ENCODE measurements at regions not wholly inside any gene's neighbourhood (a gene's known extent, or its start where the extent isn't known, plus 50 kb on each side); places are given as distances from the start of the nearest gene placed in this dataset.

- CTCF ChIA-PET: no interaction called here
- BruUV-seq (replicated peaks): no TSS peak
- H3K4me3 ChIP-seq (replicated peaks in 1 of 3; ENCODE audit: insufficient read depth in 1 of 3, low read depth in 1 of 3, low read length in 3 of 3): no peak overlapping the region
- no peak overlapping the region for H3K27ac ChIP-seq (ENCODE audit: insufficient read depth, low read depth, low read length)
- no peaks in the 10 kb centered on the region for H3K4me1 ChIP-seq (ENCODE audit: control insufficient read depth, extremely low read depth, insufficient read depth, low read length)
- no peak for DNase-seq (ENCODE audit: low read depth, low spot score)
- POLR2A ChIA-PET: no interaction called here
- H3K36me3 ChIP-seq (ENCODE audit: control insufficient read depth in 2 of 2, extremely low read depth in 1 of 2, insufficient read depth in 2 of 2, low read length in 2 of 2): no peaks in the 10 kb centered on the region
- no peaks in the 10 kb centered on the region for H3K9me3 ChIP-seq (replicated peaks; ENCODE audit: control insufficient read depth, insufficient read depth, low read length)
- H3K27me3 ChIP-seq (ENCODE audit: control insufficient read depth in 2 of 2, insufficient read depth in 2 of 2, low read length in 2 of 2): no peaks in the 10 kb centered on the region
- H4K20me1 ChIP-seq (replicated peaks; ENCODE audit: control insufficient read depth, extremely low read depth, insufficient read depth, low read length): no peaks in the 10 kb centered on the region
- FAIRE-seq: no peak
- no peak overlapping the region for H3K4me2 ChIP-seq (ENCODE audit: insufficient read depth, low read length)
- TF ChIP-seq CTCF (IDR thresholded peaks at IDR 0.05; ENCODE audit: extremely low read depth in 1 of 2, insufficient read depth in 1 of 2, low read depth in 1 of 2, low read length in 2 of 2): no peak
- no peak for TF ChIP-seq EZH2 (IDR thresholded peaks at IDR 0.05; ENCODE audit: borderline replicate concordance, low read depth, low read length, severe bottlenecking)
- TF ChIP-seq, protein P1, sequence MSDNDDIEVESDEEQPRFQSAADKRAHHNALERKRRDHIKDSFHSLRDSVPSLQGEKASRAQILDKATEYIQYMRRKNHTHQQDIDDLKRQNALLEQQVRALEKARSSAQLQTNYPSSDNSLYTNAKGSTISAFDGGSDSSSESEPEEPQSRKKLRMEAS (IDR thresholded peaks at IDR 0.05; ENCODE audit: insufficient read depth, insufficient read length): no peak
- no peak for TF ChIP-seq POLR2AphosphoS5 (IDR thresholded peaks at IDR 0.05; ENCODE audit: insufficient read depth, low read depth, low read length)
- TF ChIP-seq MYC (IDR thresholded peaks at IDR 0.05; ENCODE audit: low read depth, low read length): no peak
- no peak for TF ChIP-seq GATA2 (IDR thresholded peaks at IDR 0.05; ENCODE audit: insufficient read depth, insufficient read length, low read depth, low read length)
- TF ChIP-seq FOS (IDR thresholded peaks at IDR 0.05; ENCODE audit: borderline replicate concordance, insufficient read depth, low read length): no peak
- no peak for TF ChIP-seq POLR2A (IDR thresholded peaks at IDR 0.05; ENCODE audit: low read depth, low read length)
- no peak for TF ChIP-seq JUN (IDR thresholded peaks at IDR 0.05; ENCODE audit: borderline replicate concordance, insufficient read depth, insufficient read length, low read depth)
- intact Hi-C loops (cut with micrococcal nuclease) (no loop called here), dilution Hi-C loops (cut with MboI; ENCODE audit: extremely low pct_ligation_motif_present, low sequenced_read_pairs) (no loop called here)
- H3K79me2 ChIP-seq (ENCODE audit: control insufficient read depth, insufficient read depth, low read length): no peaks in the 10 kb centered on the region
- H3K9me1 ChIP-seq (replicated peaks; ENCODE audit: control insufficient read depth, extremely low read depth, insufficient read depth, low read length): no peaks in the 10 kb centered on the region
- no peak overlapping the region for H3K9ac ChIP-seq (replicated peaks; ENCODE audit: extremely low read depth, insufficient read depth, low read length)
- no peak overlapping the region for H2AFZ ChIP-seq (ENCODE audit: low read depth, low read length)
Observed at GRCh38 chr16:19968891-19969683, 84.4 kb upstream of the GPRC5B start.

All from endothelial cell of umbilical vein (primary cell).